DMS 273 (cell line): ENCODE measurements at regions not wholly inside any gene's neighbourhood (a gene's known extent, or its start where the extent isn't known, plus 50 kb on each side); places are given as distances from the start of the nearest gene placed in this dataset.

Source experiments
- DNase-seq: peaks from one replicate; lab custom pipeline; 2025; ENCODE audit not compliant: unreplicated experiment; lab: John Stamatoyannopoulos, UW

DNA sequence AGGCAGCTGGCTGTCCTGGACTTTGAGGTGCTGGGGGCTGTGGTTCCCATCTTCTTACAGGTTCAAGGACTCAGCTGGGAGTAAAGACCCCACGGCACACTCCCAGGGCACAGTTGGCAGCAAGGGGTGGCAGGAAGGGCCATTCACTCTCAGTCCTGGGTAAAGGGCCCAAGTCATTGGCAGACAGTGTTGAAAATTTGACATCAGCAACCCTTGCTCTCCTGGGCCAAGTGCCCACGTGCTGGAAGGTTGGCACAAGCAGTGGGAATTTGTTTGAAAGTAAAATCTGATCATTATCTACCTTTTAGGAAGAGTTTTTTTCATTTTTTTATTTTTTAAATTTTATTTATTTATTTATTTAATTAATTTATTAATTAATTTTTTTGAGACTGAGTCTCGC, 241.6 kb upstream of the MKI67 start:
- DNase-seq: no peak

DNA sequence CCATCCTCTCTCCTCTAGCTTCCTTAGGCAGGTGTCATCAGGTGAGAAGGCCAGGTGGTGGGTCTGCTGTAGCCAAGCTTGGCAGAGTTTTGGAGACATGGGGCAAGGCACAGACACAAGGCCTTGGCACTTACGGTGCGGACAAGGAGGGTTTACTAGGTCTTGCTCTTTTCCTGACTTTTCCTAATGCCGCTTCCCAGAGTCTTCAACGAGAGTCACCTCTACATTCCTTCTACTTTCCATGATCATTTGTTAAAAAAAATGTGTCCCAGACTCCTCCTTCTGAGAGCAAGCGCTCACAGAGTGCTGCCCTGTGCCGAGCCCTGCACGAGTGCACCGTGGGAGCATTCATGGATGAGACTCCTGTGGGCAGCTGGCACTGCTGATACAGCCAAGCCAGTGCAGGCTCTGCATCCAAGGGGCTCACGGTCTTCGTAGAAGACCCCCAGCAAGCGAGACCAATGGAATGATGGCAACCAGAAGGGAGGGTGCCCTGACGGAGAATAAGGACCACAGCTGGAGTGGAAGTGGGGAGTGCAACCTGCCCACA, 243.0 kb upstream of the MKI67 start:
- no peak for DNase-seq

DNA sequence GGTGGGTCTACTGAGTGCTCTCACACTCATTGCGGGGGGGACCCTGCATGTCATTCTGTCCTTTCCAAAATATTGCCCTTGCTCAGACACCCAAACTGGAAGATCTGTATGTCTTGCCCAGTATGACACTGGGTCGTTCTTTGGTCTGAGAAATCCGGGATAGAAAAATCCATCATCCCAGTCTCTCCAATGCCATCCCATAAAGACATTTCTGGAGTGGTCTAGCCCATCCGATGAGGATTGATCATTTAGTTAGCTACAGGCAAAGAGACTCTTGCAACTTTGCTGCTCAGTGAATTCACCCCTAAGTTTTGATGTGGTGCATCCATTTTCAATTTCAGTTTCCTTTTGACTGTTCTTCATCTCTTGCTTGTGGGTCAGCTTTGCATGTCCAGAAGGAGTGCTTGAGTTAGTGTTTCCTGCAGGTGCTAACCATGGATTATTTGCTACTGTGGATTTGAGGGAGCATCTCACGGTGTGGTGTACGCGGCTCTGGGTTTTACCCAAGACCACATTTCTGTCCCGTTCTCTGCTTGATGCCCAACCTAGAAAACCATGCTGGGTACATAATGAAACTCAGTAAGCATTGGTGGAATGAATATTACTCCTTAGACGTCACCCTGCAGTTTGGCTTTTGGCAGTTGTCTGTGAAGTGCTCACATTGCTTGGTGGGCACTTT, 247.0 kb upstream of the MKI67 start:
- DNase-seq: no peak

DNA sequence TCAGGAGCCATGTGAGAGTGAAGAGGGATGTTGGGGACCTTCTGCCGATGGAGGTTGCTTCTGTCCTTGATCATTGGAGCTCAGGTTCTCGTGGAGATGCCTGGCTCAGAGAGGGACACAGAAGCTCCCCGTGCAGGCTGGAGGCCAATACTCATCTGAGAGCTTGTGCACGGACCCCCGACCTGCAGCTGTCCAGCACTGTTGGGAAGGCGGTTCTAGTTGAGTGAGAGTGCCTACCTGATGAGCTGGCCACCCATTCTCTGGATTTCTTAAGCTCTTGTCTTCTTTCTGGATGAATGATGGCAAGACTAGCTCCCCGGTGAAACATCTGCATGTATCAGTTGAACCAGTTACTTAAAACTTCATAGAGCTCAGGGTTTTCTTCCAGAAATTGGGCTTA, 247.6 kb upstream of the MKI67 start:
- no peak for DNase-seq

DNA sequence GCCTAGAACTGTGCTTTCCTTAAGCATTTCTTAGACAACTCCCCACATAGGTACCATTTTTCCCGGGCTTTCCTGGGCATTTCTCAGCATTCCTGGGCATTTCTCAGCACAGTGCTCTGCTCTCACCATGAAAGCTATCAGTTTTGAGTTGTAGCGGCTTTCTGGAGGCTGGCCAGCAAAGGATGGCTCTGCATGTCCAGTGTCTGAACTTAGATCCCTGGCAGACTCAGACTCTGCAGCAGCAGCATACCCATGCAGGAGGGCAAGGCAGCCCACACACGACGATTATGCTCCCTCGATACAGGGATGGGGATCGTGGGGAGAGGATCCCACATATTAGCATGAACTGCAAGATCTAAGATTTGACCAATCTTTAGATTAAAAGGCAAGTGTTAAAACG, 248.9 kb upstream of the MKI67 start:
- DNase-seq: no peak

DNA sequence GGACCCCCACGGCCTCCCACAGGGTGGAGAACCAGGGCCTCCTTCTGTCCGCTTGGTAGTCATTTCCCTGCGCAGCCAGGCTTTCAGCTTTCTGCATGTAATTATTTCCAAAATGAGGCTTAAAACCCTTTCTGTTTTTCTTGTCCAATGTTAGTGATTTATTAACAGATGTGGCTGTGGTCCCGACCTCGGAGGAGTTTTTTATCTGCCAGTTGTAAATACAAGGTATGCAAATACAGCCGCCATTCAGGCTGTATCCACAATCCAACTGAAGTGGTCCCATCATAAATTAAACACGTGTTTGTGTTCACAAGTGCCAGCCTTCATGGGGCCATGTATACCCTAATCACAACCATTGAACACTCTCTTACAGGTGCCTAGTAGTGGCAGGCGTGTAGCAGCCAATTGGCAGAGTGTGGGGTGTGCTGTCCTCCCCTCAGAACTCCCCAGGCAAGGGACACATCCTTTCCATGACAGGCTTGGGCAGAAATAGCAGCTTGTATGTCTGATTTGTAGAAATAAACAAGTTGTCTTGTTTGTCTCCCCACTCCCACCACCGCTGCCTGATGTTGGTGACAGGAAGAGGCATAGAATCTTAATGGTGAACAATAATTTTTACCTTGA, 251.3 kb upstream of the MKI67 start:
- DNase-seq: no peak

DNA sequence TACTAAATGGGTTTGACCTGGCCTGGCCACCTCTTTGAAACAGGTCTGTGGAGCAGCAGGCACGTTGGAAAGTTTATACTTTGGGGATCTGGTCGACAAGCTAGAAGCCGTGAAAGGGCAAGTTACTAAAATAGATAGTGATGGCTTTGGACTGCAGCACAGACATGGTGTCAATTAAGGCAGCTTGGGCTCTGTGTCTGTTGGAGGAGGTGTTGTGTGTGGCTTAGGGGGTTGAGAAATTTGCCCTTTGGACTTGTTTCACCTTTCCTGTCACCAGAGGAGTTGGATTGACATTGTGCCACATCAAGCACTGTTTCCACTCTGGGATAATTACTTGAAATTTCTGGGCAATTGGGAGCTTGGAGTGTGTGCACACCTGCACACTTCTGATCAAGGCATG, 251.8 kb upstream of the MKI67 start:
- DNase-seq: no peak

DNA sequence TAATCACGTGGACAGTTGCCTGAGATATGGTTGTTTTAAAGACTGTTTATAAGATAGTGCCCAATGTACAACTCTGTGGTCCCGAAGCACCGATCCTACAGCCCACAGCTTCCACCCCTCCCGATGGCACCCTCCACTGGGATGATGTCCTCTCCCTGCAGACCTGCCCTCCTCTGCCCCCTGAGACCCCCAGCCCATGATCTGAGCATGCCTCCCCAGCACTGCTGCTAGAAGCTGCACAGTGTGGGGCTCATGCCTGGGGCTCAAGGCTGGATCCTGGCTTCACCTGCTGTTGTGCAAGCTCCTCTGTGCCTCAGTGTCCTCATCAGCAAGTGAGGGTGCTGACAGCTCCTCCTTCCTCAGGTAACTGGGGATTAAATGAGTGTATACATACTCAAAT, 254.7 kb upstream of the MKI67 start:
- DNase-seq: no peak

DNA sequence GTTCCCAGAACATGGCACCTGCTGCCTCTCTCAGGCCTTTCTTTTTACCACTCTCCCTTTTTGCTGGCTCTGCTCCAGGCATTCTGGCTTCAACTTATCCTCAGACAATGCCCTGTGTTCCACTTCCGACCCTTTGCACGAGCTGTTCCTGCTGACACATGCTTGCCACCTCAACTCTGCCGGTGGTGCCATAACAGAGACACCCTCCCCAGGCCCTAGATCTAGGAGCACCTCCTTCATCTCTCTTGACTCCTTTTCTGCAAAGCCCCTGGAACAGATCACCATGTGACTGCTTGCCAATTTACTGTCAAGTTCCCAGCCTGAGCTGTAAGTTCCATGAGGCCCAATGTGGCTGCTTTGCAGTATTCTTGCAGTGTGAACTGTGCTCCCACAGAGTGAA, 256.0 kb upstream of the MKI67 start:
- no peak for DNase-seq

DNA sequence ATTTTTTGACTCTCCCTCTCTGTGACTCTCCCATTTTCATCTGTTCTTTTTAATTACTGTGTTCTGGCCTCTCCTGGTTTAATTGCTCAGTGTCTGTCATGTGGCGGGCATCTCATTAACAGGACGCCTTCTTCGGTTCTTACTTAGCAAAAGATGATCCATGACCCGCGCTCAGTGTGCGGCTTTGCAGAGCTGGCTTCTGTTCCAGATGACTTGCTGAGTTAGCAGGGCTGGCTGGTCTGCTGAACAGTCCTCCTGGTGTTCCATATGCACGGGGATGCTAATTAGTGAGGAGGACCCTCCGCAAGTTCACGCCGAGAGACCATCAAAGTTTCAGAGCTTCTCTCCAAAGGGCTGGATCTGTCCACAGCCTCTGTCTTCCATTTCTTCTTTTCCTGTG, 258.6 kb upstream of the MKI67 start:
- DNase-seq: no peak

DNA sequence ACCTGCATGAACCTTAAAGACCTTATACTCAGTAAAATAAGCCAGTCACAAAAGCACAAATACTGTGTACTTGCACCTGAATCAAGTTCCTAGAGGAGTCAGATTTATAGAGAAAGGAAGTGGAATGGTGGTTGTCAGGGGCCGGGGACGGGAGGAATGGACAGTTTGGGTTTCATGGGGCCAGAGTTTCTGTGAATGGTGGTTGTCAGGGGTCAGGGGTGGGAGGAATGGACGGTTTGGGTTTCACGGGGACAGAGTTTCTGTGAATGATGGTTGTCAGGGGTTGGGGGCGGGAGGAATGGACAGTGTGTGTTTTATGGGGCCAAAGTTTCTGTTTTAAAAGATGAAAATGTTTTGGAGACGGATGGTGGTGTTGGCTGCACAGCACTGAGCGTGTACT, 260.0 kb upstream of the MKI67 start:
- DNase-seq: no peak

DNA sequence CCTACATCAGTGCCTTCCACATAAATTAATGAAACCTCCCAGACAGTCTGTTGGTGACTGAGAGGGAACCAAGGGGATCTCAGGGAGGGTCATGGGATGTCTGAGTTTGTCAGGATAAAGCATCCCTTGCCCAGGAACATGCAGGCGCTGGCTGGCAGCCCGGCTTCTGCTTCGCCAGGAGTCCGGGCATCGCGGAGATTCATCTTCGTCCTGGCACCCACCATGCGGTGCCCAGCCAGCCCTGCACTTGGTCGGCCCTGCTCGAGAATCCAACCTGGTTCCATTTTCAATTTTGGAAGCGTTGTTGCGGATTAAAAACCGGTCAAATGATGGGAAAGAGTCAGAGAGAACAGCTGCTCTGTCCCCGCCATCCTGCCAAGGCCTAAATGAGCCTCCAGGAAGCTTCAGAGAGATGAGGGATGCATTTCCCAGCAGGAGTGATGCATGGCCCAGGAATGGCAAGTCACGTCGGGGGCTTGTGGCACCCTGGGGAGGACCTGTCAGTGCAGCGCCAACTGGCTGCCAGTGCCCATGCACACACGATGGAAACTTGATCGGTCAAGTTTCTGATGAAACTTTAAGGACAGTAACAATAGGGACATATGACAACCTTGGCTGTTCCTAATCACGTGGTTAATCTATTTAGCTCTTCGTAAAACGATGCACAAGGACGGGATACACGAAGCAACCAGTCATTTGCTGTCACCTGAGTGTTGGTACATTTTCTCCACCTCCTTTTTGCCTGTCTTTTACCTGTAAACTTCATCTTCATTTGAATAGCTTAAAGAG, 260.8 kb upstream of the MKI67 start:
- DNase-seq: no peak

DNA sequence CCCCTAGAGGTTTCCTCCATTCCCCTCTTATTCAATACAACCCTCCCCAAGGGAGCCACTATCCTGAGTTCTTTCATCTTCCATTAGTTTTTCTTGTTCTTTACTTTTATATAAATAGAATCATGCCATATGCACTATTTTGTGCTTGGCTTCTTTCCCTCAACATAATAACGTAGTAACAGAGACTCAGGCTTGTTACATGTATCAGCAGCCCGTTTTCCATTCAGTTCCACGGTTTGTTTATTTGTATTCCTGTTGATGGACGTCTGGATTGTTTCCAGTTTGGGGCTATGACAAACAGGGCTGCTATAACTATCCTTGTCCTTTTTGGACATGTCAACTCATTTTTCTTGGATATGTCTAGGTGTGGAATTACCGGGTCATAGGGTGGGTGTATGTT, 264.4 kb upstream of the MKI67 start:
- DNase-seq: no peak

DNA sequence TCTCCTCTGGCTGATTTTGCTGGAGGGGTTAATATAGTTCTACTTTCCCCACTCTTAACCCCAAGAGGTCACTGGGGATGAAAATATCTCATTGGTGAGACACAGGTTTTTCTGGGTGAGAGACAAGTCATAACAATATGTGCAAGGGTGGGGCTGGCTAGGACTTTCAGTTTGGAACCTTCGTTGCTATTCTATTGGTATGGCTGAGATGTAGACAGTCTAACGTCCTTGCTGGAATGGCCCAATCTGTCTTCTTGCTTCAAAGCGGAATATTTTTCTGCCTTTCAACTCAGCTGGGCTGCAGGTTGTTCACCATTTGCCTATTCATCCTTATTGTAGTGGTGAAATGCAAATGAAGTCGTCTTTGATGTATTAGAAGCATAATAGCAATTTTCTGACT, 267.3 kb upstream of the MKI67 start:
- no peak for DNase-seq

DNA sequence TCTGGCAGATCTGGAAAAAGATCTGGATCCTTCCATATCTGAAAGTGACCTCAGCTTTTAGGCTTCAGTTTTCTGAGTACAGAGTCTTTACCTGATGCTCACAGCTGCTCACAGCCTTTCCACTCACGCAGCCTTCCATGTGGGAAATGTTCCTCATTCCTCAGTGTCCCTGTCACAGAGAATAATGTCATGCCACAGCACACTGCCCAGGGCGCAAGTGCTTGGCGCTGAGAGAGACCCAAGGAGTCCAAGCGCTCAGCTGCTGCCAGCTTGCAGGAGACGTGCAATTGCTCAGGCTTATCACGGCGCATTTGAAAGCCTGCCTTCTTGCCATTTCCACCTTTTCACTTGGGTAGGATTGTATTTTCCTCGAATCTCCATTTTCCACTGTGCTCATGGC, 271.9 kb upstream of the MKI67 start:
- no peak for DNase-seq

DNA sequence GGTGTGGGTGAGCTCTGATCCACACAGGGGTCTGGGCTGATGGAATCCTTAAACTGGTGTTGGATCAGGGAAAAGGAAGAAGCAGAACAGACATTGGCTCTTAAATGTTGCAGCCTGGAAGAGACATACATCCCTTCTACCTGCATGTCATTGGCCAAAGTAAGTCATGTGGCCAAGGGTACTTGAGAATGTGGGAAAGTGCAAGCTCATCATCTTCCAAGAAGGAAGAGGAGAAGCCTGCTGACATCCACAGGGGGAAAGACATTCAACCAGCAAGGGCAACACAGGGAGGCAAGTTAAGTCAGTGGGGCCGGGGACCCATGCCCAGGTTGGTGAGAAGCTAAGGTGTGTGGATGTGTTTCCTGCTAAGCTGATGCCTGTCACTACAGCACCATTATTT, 272.8 kb upstream of the MKI67 start:
- no peak for DNase-seq

DNA sequence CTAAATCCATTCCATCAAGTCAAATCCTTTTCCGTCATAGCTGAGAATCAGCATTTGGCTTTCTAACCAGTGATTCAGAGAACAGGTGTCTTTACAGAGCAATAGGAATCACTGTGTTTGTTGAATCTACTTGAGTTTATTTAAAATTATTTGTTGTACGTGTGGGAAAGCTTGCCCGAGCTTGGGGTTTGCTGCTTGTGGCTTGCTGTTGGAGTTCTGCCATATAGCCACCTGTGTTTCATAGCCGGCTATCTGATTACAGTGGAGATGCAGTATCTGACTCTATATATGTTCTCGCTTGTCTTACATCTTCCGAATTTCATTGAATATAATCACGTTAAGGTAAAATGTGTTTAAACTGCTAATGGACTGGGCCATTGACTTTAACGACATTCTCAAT, 274.3 kb upstream of the MKI67 start:
- no peak for DNase-seq

DNA sequence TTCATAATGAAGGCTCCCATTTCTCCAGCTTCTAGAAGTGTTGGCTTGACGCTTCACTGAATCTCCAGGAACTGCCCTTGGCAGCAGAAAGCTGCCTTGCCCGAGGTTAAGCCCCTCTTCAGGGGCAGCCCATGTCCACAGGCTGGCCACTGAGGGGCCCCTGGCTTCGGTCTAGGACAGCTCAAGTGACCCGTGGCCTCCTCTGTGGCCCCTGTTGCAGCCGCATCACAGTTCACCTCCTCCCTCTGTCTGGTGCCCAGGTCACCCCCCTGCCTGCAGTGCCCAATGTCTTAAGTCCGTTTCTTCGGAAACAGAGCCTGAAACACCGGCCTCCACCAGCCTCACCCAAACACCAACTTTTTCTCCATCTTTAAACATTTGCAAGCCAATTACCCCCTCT, 279.2 kb upstream of the MKI67 start:
- DNase-seq: no peak

DNA sequence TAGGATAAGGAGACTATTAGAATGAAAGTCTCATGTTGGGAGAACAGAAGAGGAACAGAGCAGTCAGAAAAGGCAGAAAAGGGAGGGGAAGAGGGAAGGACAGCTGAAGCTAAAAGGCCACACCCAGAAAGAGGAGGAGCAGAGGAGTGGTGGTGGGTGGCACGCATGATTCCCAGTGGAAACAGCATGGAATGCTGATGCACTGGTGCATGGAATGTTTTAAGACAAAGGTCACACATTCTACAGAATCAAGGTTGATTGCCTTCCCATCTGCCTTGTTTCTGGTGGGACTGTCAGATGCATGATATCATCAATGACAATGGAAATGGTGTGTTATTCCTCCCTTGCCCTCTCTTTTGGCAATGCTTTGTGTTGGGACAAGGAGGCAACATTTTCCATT, 285.4 kb upstream of the MKI67 start:
- DNase-seq: no peak

DNA sequence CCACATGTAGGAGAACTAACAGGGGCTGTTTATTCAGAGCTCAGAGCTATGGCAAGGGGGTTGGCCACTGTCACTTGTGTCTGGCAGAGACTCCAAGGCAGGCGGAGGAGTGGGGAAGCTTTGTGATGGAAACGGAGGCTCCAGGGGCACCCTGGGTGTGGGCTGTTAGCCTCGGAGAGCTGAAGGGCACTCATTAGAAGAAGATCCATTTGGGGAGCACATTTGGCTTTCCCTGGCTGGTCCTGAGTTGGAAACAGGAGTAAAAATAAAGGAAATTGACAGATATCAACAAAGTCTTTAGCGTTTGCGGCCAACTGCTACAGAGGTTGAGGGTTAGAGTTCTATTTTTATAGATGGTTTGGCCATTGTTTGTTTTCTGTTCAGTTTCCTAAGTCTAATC, 288.3 kb upstream of the MKI67 start:
- DNase-seq: no peak

DNA sequence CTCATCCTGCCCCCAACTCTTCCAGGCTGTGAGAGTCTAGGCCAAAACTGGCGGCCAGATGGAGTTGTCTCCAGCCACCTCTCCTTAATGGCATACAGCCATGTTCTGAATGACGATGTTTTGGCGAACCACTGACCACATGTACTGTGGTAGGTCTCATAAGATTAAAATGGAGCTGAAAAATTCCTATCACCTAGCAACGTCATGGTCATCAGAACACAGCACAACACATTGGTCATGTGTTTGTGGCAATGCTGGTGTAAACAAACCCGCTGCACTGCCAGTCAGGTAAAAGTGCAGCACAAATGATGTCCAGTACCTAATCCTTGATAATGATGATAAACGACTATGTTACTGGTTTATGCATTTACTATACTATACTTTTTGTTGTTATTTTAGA, 290.0 kb upstream of the MKI67 start:
- DNase-seq: no peak

DNA sequence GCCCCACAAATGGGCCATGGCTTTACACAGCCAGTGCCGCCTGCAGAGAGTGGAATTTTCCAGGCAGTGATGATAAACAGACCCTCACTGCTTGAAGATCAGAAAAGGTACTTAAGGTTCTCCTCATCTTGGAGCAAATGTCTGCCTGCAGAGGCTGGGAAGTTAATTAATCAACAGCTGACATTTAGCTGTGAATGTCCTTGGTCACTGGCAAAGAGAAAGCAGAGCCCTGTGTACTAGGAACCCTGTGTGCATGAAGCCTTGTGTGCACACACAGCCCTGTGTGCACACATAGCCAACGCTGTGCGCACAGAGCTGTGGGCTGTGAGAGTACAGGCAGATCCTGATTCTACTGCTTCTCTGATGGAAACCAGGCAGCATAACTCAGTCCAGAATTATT, 291.6 kb upstream of the MKI67 start:
- no peak for DNase-seq
